RPMI8226 (cell line): ENCODE measurements at regions not wholly inside any gene's neighbourhood (a gene's known extent, or its start where the extent isn't known, plus 50 kb on each side); places are given as distances from the start of the nearest gene placed in this dataset.

Experiments
- DNase-seq: peaks from one replicate; pipeline ENCODE4 v3.0.0-alpha.2; 2015

- DNase-seq = no peak
Observed at GRCh38 chr2:105649534-105649933, 95.2 kb upstream of the NCK2 start.

DNA sequence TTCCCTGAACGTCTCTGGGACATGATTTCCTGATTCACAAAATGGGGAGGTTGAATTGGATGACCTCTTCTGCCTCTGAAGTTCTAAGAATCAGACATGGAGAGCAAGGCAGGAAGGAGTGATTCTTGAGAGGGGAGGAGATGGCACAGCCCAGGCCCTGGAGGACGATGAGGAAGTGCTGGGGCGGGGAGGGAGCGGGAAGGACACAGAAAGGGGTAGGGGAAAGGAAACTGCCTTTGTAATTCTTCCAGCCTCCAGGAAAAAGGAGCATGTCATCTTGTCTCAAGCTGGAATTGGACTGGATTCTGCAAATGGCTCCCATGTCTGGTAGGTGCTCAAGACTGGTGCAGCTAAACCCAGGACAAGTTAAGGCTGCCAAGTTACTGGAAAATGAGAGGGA, 97.0 kb upstream of the NCK2 start:
- DNase-seq = no peak

DNA sequence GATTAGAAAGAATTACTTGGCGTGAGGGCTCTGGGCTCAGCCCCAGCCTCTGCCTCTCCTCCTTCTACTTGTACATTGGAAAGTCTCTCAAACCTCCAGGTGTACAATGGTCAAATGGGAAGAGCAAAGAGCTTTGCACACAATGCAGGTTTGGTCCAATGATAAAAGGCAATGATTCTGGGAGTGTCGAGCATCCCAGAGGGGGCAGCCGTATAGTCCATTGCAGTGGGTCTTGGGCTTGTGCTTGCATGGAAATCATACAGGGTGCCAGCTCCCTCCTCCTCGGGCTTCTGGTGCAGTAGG, 98.0 kb upstream of the NCK2 start:
- no peak for DNase-seq

GRCh38 chr2:105645938-105646773, 98.6 kb upstream of the NCK2 start:
- DNase-seq = no peak

DNA sequence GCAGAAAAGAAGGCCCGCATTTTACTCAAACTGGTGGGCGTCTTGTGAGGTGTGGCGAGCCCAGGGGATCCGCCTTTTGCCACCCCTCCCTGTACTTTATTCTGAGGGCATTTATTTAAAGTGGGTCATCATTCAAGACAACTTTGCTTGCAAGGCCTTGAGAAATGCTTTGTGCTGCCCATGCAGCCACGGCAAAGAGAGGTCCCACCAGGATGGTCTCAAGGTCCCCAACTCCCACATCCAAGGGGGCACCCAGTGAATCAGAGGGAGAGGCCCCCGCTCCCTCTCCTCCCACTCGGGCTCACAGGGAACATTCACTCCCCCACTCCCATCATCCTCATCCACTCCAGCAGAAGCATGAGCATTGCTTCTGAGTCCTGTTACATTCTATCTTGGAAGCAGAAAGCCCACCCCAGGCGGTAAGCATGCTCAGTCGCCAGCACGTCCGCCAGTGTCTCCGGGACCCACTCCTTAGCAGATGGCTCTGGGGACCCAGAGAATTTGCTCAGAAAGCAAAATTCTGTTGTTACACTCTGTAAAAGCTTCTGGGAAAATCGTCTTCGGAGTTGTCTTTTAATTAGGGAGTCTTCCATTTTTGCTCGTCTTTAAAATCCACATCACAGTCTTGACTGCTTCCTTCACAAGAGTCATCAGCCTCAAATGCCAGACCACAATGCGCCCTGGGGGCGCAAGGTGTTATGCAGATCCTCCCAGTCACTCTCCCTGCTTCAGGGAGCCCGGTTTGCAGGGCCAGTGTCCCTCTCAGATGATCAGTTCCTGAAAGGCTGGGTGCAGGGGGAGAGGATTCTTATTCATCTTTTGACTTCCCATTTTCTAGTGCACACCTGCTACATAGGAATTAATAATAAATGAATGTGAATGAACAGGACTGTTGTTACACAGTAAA, 99.4 kb upstream of the NCK2 start:
- DNase-seq = peak; percentile 27

GRCh38 chr2:105644174-105644980, 100.3 kb upstream of the NCK2 start:
- no peak for DNase-seq

- no peak for DNase-seq
Observed at GRCh38 chr2:105643405-105644173, 101.1 kb upstream of the NCK2 start.

DNA sequence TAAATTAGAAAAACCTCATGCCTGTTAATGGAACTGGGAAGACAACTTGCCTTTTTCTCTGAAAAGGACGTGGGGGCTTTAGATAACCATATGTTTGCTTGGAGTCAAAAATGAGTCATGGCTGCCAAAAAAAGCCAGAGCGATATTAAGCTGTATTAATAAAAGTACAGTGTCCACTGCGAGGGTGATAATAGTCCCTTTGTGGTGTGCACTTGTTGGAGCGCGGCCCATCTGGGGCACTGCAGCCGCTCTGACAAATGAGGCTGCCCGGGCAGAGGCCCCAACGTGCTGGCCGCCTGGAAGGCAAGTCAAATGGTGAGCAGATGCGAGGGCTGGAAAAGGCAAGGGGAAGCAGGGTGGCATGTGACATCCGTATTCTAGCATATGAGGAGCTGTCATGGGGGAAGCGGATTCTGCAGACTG, 103.3 kb upstream of the NCK2 start:
- no peak for DNase-seq

DNA sequence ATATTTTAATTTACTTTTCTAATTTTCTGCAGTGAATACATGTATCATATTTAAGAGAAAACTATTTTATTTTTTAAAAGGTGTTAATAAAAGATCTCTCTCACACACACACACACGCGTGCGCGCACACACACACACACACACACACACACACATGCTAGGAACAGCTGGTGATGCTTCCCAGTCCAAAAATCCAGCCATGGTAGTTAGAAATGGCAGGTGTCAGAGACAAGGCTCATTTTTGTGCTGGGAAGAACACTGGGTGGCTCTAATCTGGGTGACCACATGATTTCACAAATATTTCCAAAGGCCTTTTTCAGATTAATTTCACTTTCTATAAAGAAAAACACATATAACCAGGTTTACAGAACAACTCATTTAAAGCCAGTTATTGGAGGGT, 104.5 kb upstream of the NCK2 start:
- DNase-seq = no peak

- DNase-seq = no peak
Observed at GRCh38 chr2:105636109-105636740, 108.5 kb upstream of the NCK2 start.

GRCh38 chr2:105635564-105635963, 109.1 kb upstream of the NCK2 start:
- no peak for DNase-seq

GRCh38 chr2:105634198-105634597, 110.5 kb upstream of the NCK2 start:
- no peak for DNase-seq

DNA sequence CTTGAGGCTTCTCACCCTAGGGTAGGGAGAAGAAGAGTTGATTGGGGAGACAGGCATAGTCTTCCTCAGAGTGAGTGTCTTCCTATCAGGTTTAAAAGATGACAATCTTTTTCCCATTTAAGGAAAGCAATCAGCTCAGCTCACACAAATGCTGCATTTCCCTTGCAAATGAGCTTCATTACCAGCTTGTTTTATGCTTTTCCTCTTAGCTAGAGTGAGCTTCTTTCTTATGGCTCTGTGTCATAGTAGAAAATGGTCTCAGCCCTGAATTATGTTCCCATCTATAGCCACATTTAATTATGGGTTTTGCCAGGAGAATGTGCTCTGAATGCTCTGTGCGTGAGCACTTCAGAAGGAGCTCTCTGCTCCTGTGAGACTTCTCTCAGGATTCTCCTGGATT, 112.8 kb upstream of the NCK2 start:
- DNase-seq = no peak

- no peak for DNase-seq
Observed at GRCh38 chr2:105631011-105631410, 113.7 kb upstream of the NCK2 start.

GRCh38 chr2:105629634-105630033, 115.1 kb upstream of the NCK2 start:
- no peak for DNase-seq

GRCh38 chr2:105627534-105627933, 117.2 kb upstream of the NCK2 start:
- DNase-seq = no peak

GRCh38 chr2:105626966-105627340, 117.8 kb upstream of the NCK2 start:
- no peak for DNase-seq

- no peak for DNase-seq
Observed at GRCh38 chr2:105626212-105626965, 118.3 kb upstream of the NCK2 start.

DNA sequence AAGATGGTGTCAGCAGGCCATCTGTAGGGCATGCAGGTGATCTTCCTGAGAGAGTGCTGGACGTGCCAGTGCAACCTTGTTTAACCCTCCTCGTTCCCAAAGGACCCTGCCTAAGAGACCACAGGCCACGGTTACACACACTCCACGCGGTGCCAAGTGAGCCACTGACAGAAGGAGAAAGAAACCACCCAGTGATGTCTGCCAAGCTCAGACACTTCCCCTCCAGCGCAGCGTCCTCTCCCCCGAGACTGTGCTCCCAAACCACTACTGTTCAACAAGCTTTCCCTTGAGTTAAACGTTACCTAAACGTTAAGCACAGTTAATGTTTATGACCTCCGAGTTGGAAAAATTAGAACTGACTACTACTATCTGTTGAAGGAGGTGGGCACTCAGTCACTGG, 119.1 kb upstream of the NCK2 start:
- no peak for DNase-seq

DNA sequence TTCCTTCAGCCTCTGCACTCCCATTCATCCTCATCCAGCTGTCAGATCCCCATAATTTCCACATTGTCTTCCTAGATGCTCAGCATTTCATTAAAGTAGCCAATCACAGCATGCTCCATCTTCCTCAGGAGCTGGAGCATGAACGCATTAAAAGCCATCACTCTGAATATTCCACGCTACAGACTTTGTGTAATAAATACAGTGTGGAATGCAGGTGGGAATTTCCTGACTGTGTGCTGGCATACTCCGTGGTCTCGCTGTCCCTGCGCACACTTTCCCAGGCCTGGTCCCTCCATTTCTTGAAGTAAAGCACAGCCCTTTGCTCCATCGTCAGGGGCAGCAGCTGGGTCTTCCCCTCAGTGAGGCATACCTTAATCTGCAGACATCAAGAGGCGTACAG, 123.7 kb upstream of the NCK2 start:
- DNase-seq = no peak

DNA sequence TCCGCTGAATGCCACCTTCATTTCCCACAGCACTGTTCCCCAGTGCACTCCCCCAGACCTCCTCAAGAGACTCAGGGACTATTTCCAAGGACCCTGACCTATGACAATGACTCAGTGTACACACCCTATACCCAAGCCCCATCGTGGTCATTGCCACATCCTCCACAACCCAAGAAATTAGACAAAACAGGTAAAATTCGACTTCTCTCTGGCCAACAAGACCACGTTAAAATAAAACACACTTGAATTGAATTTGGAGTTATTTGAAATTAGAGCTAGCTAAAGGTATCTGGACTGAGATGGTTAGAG, 126.4 kb upstream of the NCK2 start:
- no peak for DNase-seq
